HUES64 (cell line): ENCODE measurements at regions not wholly inside any gene's neighbourhood (a gene's known extent, or its start where the extent isn't known, plus 50 kb on each side); places are given as distances from the start of the nearest gene placed in this dataset.
"Not testable (repeated sequence)": the region's sequence is repeated elsewhere in the genome, so short reads cannot be mapped to it uniquely, and the experiment has no call there.

Source experiments
- H3K27ac ChIP-seq: 2 replicates; pipeline ENCODE4 v1.7.0; 2013; ENCODE audit warnings: low read depth, low read length, inconsistent platforms
- H3K27me3 ChIP-seq: 2 replicates; pipeline ENCODE4 v1.6.1; 2013; ENCODE audit warnings: mild to moderate bottlenecking, low read length; ENCODE audit not compliant: insufficient read depth
- H3K36me3 ChIP-seq: 2 replicates; pipeline ENCODE4 v1.6.1; 2013; ENCODE audit warnings: mild to moderate bottlenecking, low read length; ENCODE audit not compliant: insufficient read depth
- H3K4me1 ChIP-seq: 2 replicates; pipeline ENCODE4 v1.6.1; 2013; ENCODE audit warnings: mild to moderate bottlenecking, low read length, moderate library complexity; ENCODE audit not compliant: insufficient read depth
- H3K4me3 ChIP-seq: 2 replicates; pipeline ENCODE4 v1.5.1; 2013; ENCODE audit warnings: mild to moderate bottlenecking, low read length, moderate library complexity
- H3K9ac ChIP-seq: 2 replicates; pipeline ENCODE4 v1.6.1; 2013; ENCODE audit warnings: mild to moderate bottlenecking, low read depth, low read length
- H3K9me3 ChIP-seq: 2 replicates; pipeline ENCODE4 v1.6.1; 2013; ENCODE audit warnings: low read depth, low read length; ENCODE audit not compliant: insufficient read depth
- WGBS: fragments of 150-250, 120-280 bp; methylation state at CpG from one replicate; pipeline ENCODE4 v1.1.7; 2013; ENCODE audit warnings: missing lambda C conversion rate; 5-methylcytosine and 5-hydroxymethylcytosine counted together

GRCh38 chr5:18712936-18713485 lies 1078.8 kb downstream of the TAF11L14 start:
- WGBS, result 90% methylated on average over 5 of the region's 5 CpGs

GRCh38 chr5:18720002-18720401 lies 1085.7 kb downstream of the TAF11L14 start:
- Histone ChIP-seq H3K9me3 (no peaks in the 10 kb centered on the region), H3K27ac (no peak overlapping the region), H3K9ac (no peak overlapping the region), H3K4me1 (no peaks in the 10 kb centered on the region), H3K4me3 (no peak overlapping the region), H3K36me3 (no peaks in the 10 kb centered on the region), H3K27me3 (no peaks in the 10 kb centered on the region)
- 98% methylated on average over 1 of the region's 1 CpG for WGBS

More at GRCh38 chr5:18712936-18713485, 1078.8 kb downstream of the TAF11L14 start:
- Histone ChIP-seq H3K9me3 (0 out of 2 replicates have a peak, but pooled peaks cover 4% of the 10 kb centered on the region), H3K4me1 (peaks cover 5% of the 10 kb centered on the region; the same call in 1 of the 2 replicates), H3K36me3 (no peaks in the 10 kb centered on the region), H3K27ac (no peak overlapping the region), H3K27me3 (no peaks in the 10 kb centered on the region), H3K9ac (no peak overlapping the region), H3K4me3 (no peak overlapping the region)

- WGBS, result 96% methylated on average over 16 of the region's 16 CpGs
- Histone ChIP-seq H3K27me3 (no peaks in the 10 kb centered on the region), H3K9me3 (no peaks in the 10 kb centered on the region; the same call in 1 of the 2 replicates), H3K27ac (no peak overlapping the region), H3K4me3 (no peak overlapping the region), H3K4me1 (peaks cover 34% of the 10 kb centered on the region), H3K36me3 (no peaks in the 10 kb centered on the region), H3K9ac (no peak overlapping the region)
Observed at GRCh38 chr5:18732556-18733479, 1098.6 kb downstream of the TAF11L14 start.

GRCh38 chr5:18736051-18736398 lies 1101.8 kb downstream of the TAF11L14 start:
- Histone ChIP-seq H3K27ac (peak overlapping the region; percentile 90), H3K9ac (peak overlapping the region; percentile 35; the same call in 1 of the 2 replicates), H3K4me1 (peaks cover 41% of the 10 kb centered on the region), H3K9me3 (no peaks in the 10 kb centered on the region; the same call in 1 of the 2 replicates), H3K36me3 (no peaks in the 10 kb centered on the region), H3K27me3 (no peaks in the 10 kb centered on the region), H3K4me3 (peak overlapping the region; percentile 25; the same call in 1 of the 2 replicates)
- 11% methylated on average over 1 of the region's 2 CpGs for WGBS

GRCh38 chr5:18736736-18737135 lies 1102.5 kb downstream of the TAF11L14 start:
- H3K9ac ChIP-seq, result peak overlapping the region; percentile 43
- WGBS, result 48% methylated on average over 7 of the region's 7 CpGs
- peak overlapping the region; percentile 90 for H3K27ac ChIP-seq

GRCh38 chr5:18740301-18740700 lies 1106.0 kb downstream of the TAF11L14 start:
- Histone ChIP-seq H3K36me3 (no peaks in the 10 kb centered on the region), H3K9ac (no peak overlapping the region), H3K9me3 (no peaks in the 10 kb centered on the region), H3K27me3 (no peaks in the 10 kb centered on the region), H3K27ac (no peak overlapping the region), H3K4me3 (no peak overlapping the region), H3K4me1 (peaks cover 24% of the 10 kb centered on the region)

More at GRCh38 chr5:18736736-18737135, 1102.5 kb downstream of the TAF11L14 start:
- H3K27me3 ChIP-seq, H3K9me3 ChIP-seq, H3K36me3 ChIP-seq, H3K4me3 ChIP-seq: not testable (repeated sequence)
- H3K4me1 ChIP-seq, result peaks cover 41% of the 10 kb centered on the region

GRCh38 chr5:18742830-18743229 lies 1108.6 kb downstream of the TAF11L14 start:
- peaks cover 1% of the 10 kb centered on the region; the same call in 1 of the 2 replicates for H3K9me3 ChIP-seq
- H3K27ac ChIP-seq, result no peak overlapping the region
- no peaks in the 10 kb centered on the region for H3K27me3 ChIP-seq
- no peaks in the 10 kb centered on the region for H3K36me3 ChIP-seq
- no peak overlapping the region for H3K4me3 ChIP-seq
- no peak overlapping the region for H3K9ac ChIP-seq
- 91% methylated on average over 7 of the region's 7 CpGs for WGBS
- peaks cover 7% of the 10 kb centered on the region; the same call in 1 of the 2 replicates for H3K4me1 ChIP-seq

- no peaks in the 10 kb centered on the region for H3K27me3 ChIP-seq
- H3K9ac ChIP-seq, result no peak overlapping the region
- peaks cover 3% of the 10 kb centered on the region; the same call in 1 of the 2 replicates for H3K9me3 ChIP-seq
- H3K36me3 ChIP-seq, result no peaks in the 10 kb centered on the region
- WGBS, result 91% methylated on average over 3 of the region's 3 CpGs
- H3K27ac ChIP-seq, result no peak overlapping the region
- no peak overlapping the region for H3K4me3 ChIP-seq
- no peaks in the 10 kb centered on the region for H3K4me1 ChIP-seq
Observed at GRCh38 chr5:18744441-18744840, 1110.2 kb downstream of the TAF11L14 start.

- Histone ChIP-seq H3K4me1 (no peaks in the 10 kb centered on the region), H3K27me3 (no peaks in the 10 kb centered on the region), H3K9ac (no peak overlapping the region), H3K36me3 (no peaks in the 10 kb centered on the region), H3K4me3 (no peak overlapping the region), H3K27ac (no peak overlapping the region), H3K9me3 (peaks cover 3% of the 10 kb centered on the region; the same call in 1 of the 2 replicates)
- WGBS, result 96% methylated on average over 13 of the region's 13 CpGs
Observed at GRCh38 chr5:18745042-18745987, 1111.1 kb downstream of the TAF11L14 start.

GRCh38 chr5:18745988-18746615 lies 1111.8 kb downstream of the TAF11L14 start:
- no peak overlapping the region for H3K27ac ChIP-seq

More at GRCh38 chr5:18745988-18746615, 1111.8 kb downstream of the TAF11L14 start:
- Histone ChIP-seq H3K9ac (no peak overlapping the region), H3K4me3 (no peak overlapping the region), H3K27me3 (no peaks in the 10 kb centered on the region), H3K9me3 (peaks cover 3% of the 10 kb centered on the region; the same call in 1 of the 2 replicates), H3K4me1 (no peaks in the 10 kb centered on the region), H3K36me3 (no peaks in the 10 kb centered on the region)
- WGBS, result 95% methylated on average over 9 of the region's 9 CpGs
